Ammon's horn (tissue), 1 donor: ENCODE measurements at regions not wholly inside any gene's neighbourhood (a gene's known extent, or its start where the extent isn't known, plus 50 kb on each side); places are given as distances from the start of the nearest gene placed in this dataset.
A peak's percentile ranks its signal among the peaks of the same experiment; 100 is the strongest.

Experiments used
- DNase-seq: peaks from one replicate; pipeline ENCODE4 v3.0.0-alpha.2; 2016; ENCODE audit warnings: low spot score

- DNase-seq = no peak
These were observed 144.6 kb downstream of the TPH2 start for GRCh38 chr12:72082986-72083820.

GRCh38 chr12:72084061-72084460, 145.4 kb downstream of the TPH2 start:
- DNase-seq = no peak

DNA sequence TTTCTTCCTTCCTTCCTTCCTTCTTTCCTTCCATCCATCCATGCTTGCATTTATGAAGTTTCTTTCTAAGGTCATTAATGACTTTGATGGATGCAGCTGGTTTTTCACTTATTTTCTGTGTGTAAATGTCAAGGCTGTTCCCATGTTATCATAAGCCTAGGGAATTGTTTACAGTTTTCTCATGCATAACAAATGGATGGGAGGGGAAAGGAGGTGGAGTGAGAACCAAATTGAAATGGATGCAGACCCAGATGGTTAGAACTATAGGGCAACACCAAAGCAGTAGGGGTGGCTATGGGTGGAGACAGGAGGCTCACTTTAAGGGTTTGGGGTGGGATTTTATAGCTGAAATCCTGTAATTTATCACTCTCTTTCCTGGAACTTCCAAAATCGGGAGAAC, 146.2 kb downstream of the TPH2 start:
- DNase-seq = no peak

DNA sequence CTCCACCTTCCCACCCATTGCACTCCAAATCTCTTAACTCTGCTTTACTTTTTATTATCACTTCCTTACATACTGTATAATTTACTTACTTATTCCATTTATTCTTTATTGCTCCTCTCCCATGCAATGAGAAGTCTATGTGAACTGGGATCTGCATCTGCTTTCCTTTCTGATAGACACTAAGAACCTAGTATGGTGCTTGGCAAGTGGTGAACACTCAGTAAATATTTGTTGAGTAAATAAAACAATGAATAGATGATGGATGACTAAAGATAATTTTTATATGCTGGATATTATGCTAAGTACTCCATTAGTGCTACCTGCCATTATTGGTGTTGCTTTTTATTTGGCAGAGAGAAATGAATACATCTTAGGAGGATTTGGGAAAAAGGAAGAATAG, 151.0 kb downstream of the TPH2 start:
- DNase-seq = no peak

DNA sequence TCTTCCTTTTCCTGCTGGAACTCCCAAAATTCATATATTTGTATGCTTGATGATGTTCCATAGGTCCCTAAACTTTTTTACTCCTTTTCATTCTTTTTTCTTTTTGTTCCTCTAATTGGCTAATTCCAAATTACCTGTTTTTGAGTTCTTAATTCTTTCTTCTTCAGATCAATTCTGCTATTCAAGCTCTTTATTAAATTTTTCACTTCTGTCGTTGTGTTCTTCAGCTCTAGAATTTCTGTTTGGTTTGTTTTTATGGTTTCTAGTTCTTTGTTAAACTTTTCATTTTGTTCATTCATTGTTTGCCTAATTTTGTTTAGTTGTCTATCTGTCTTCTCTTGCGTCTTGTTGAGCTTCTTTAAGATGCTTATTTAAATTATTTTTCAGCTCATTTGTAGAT, 154.8 kb downstream of the TPH2 start:
- DNase-seq = no peak

GRCh38 chr12:72093930-72094329, 155.3 kb downstream of the TPH2 start:
- no peak for DNase-seq

- no peak for DNase-seq
These were observed 155.8 kb downstream of the TPH2 start for GRCh38 chr12:72094490-72094889.

- DNase-seq = no peak
These were observed 156.4 kb downstream of the TPH2 start for GRCh38 chr12:72095025-72095424.

DNA sequence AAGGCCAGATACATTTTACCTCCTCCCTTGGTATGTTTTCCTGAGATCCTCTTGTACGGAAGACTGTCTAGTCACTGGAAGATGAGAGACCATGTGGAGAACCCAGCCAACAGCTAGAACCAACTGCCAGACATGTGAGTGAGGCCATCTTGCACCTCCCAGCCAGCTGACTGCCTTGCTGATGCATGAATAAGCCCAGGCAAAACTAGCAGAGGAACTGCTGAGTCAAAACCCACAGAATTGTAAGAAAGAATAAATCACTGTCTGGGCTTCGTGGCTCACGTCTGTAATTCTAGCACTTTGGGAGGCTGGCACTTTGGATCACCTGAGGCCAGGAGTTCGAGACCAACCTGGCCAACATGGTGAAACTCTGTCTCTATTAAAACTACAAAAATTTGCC, 160.0 kb downstream of the TPH2 start:
- no peak for DNase-seq

DNA sequence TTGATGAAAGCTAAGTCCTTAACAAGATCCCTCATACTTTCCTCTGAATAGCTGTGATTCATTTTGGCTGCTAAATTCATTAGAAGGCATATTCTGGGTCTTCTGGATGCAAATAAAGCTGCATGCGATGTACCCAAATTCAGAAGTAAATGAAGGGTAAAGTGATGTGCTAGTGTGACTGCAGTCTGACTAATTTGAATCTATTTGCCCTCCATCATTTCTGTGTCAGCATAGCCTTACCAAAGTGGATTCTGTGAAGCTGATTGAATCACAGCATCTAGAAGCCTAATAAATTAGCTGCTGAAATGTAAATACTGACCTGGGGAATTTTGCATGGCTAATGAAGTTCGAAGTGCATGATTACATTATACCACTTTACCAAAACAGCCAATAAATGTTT, 162.2 kb downstream of the TPH2 start:
- no peak for DNase-seq

GRCh38 chr12:72102150-72102549, 163.5 kb downstream of the TPH2 start:
- no peak for DNase-seq

GRCh38 chr12:72105849-72106248, 166.3 kb upstream of the TRHDE start:
- DNase-seq = no peak

DNA sequence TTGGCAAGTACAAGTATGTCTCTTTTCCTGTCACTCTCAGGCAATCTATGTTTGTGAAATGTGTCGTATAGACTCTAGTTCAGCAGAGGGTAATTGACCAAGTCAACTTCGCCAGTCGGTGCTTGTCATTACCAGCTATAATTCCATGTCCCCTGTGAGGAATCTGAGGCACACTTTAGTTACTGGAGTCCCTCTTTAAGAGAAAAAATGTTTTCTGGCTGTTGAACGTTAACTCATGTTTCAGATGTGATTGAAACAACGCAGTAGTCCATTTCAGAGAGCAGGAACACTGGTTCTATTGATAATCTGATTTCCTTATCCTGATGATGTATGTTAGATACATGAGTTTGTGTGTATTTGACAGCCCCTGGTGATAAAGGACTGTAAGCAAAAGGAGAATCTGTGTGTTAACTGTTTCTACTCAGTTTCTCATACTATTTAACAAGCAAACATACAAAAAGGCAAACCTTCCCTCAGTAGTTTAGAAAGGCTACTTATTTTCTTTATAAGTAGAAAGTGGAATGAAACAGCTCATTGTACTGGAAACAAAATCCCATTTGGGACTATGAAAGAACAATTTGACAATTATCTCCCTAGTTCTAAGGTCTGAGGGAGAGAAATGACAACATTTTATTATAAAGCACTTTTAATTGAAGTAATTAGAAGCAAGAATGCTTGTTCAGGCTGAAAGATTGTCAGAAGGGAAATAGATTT, 161.1 kb upstream of the TRHDE start:
- DNase-seq = peak; percentile 15

DNA sequence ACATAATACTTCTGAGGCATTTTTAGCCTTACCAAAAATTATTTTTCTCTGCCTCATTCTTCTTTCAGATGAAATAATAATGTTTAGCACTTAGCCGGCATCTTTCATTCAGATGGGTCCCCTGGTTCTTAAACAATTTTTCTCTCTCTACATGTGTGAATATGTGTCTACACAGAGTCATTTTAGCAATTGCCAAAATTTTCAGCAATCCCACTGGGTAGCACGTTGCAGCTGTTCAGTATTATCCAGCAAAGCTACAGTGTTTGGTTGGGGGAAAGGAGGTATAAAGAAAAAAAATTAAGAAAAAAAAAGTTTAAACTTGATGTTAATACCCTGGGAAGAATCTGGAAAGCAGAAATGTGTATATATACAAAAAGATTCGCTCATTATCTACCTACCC, 160.5 kb upstream of the TRHDE start:
- no peak for DNase-seq

GRCh38 chr12:72133497-72134055, 138.6 kb upstream of the TRHDE start:
- peak; percentile 21 for DNase-seq

DNA sequence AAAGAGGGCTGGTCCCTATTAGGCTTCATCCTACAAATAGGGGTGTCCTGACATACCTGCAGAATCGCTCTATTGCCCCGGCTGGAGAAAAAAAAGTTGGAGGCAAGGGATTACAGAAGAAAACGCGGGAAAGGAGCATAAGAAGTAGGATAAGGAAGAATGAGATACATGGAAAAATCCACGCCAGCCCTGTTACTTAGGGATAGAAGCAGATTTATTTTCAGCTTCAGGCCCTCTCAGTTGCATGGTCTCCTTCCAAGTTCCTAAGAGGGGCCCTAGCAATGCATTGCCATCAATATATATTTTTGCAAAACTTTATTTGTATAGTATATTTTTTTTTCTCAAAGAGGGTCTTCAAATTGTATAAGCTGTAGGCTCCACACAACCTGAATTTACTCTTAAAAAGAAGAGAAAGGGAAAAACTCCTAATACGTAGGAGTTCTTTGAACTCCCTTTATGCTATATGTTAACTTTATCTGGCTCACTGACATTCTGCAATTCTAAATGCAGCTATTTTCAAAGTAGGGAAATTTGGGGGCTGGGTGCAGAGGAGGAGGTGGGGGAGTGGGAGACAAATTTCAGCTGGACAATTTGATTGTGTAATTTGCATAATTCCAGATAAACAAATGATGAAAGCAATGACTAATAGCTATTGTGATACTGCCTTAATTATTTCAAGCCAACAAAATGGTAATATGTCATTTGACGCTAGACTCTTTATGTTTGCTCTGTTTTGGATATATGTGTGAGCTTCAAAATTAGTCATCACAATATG, 137.7 kb upstream of the TRHDE start:
- no peak for DNase-seq

DNA sequence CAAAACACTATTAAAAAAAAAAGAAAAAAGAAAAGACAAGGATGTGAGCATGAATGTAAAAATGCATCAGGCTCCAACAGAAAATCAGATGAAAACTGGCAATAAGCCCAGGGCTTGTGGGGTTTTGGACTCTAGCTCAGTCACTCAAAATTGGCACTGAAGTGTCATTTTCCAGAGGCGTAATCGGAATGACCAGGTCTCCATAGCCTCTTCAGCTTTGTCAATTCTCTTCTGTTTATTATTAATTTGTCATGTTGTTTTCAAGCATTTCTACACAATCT, 137.2 kb upstream of the TRHDE start:
- no peak for DNase-seq

DNA sequence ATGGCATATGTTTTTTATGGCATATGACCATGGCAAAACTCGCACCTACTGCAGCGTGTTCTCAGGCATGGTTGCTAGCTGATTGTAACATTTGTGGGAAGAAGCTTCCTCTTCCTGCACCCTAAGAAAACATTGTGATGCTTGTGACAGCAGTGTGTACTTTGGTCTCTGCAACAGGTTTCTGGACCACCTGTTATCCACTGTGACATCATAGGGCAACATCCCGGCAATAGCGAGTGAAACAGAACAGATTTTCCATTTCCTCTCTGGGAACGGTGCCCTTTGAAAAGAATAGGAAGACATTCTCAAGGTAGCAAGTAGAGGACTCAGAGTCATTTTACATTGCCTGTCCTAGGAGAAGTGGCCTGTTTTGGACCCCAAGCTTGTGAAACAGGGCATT, 135.4 kb upstream of the TRHDE start:
- DNase-seq = no peak

DNA sequence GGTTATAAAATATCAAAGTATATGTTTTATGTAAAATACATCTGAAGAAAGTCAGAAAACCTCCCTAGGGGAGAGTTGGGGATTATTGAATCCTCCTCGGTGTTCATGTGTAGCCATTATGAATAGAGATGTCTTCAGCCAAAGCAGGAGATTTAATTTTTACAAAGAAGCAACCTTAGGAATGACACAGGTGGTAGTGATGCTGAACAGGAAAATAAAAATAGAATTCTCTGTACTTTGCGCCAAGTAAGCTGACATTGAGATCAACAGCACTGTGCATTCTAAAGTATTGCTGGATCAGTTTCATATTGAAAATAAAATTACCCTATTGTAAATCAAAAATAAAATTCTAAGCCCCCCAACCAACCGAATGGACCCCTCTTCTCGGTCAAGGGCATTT, 132.8 kb upstream of the TRHDE start:
- DNase-seq = no peak

DNA sequence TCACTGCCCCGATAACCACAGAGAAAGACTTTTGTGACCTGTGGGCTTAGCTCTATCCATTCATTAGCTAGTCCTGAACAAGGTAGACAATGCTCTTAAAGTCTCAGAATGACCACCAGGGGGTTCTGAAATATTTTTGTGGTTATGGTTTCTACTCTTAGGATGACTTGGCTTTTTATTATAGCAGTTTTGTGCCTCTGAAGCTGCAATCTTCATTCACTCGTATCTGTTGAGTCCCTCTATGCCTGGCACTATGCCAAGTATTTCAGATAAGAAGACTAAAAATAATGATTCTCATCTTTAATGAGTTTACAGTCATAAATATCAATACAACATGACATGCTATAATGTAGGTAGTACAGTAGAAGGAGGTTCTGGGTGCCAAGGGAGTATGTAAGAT, 130.8 kb upstream of the TRHDE start:
- no peak for DNase-seq

GRCh38 chr12:72144553-72144952, 127.6 kb upstream of the TRHDE start:
- peak; percentile 28 for DNase-seq

DNA sequence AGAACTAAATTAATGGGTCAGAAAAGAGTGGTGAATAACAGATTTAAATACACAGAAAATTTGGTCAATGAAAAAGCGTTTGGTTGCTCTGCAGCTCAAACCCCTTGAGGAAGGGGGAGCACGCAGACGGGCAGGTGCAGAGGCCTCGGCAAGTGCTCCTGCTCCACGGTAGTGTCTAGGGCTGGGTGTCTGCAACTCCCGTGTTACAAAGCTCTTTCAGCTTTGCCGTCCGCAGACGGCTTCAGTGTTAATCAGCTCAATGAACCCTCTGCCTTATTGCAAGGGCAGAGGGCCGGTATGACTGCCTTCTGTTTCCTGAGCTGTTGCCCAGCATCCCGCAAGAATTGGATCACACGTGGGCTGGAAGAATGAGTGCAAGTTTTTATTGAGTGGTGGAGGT, 125.7 kb upstream of the TRHDE start:
- DNase-seq = no peak

- DNase-seq = no peak
These were observed 123.5 kb upstream of the TRHDE start for GRCh38 chr12:72148709-72149108.
